T follicular helper cell (primary cell): ENCODE measurements at regions not wholly inside any gene's neighbourhood (a gene's known extent, or its start where the extent isn't known, plus 50 kb on each side); places are given as distances from the start of the nearest gene placed in this dataset.

ENCODE experiments used
- DNase-seq: peaks from one replicate; pipeline ENCODE4 v3.0.0-alpha.2; 2020; ENCODE audit warnings: low read depth

DNA sequence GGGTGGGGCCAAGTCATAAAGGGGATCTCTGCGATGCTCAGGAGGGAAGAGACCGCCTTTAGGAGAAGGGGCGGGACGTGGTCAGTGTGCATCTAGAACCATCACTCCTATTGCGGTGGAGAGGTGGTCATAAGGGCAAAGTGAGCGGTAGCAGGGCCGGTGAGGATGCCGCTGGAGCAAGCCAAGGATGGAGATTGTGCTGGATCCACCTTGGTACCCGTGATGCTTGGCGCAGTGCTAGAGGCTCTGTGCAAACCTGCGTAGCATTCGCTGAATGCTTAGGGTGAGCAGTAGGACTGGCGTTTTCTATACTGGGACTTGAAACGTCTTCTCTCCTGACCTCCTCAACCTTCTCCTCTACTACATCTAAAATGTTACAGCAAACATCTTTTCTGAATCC is 294.2 kb downstream of the FGF9 start:
- no peak for DNase-seq

GRCh38 chr13:21966014-21966413 is 295.1 kb downstream of the FGF9 start:
- DNase-seq: no peak

- DNase-seq: no peak
Measured at GRCh38 chr13:21967871-21968270, 297.0 kb downstream of the FGF9 start.

DNA sequence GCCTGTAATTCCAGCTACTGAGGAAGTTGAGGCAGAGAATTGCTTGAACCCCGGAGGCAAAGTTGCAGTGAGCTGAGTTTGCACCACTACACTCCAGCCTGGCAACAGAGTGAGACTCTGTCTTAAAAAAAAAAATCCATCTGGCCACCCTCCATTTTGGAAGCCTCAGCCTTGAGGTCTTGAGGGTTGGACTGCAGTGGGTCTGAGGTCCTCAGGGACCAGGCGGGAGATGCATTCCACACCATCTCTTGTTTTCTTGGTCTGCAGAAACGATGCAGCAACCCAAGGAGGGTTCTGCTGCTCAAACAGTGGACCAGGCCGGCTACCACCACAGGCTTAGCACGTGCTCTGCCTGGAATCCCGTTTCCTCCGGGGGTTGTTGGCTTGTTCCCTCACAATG is 299.3 kb downstream of the FGF9 start:
- DNase-seq: no peak

GRCh38 chr13:21970918-21971317 is 300.0 kb downstream of the FGF9 start:
- no peak for DNase-seq

- no peak for DNase-seq
Measured at GRCh38 chr13:21971662-21972621, 301.1 kb downstream of the FGF9 start.

DNA sequence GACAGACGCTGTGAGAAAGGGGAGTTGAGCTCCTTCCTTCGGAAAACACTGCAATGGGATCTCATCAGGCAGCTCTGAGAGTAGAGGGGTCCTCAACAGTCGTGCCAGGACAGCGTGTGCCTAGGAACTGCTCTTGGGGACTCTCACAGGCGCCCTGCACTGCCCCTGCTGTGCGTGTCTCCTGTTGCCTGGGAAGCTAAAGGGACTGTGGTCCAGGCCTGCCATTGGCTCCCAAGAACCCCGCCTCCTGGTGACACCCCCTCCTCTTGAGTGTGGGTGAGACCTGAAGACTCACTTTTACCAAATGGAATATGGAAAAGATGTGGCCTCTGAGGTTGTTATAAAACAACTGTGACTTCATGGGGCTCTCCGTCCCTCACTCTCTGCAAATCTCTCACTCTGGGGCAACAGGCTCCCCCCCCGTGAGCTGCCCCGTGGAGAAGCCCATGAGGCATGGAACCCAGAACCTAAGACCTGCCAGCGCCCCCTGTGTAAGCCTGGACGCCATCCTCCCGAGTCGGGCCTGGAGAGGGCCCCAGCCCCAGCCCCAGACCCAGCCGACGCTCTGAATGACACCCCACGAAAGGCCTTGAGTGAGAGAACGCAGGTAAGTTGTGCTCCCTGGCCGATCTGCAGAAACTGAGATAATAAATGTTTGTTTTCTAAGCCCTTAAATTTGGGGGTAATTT is 302.7 kb downstream of the FGF9 start:
- DNase-seq: no peak

DNA sequence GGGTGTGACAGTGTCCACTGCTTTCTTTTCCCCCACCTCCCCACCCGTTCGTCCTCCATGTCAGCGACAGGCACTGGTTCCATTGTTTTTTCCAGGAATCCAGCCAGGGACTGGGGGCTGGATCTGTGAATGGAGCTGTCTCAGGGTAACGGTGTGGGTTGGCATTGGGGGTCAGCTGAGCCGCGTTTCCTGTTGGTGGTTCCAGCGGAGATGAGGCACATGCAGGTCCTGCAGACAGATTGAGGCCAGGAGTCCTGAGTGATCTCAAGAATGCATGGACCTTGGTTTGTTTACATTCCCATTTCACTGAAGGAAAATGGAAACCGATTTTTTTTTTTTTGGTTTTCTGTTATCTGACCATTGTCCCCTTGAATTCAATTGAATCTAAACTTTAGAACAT is 303.9 kb downstream of the FGF9 start:
- no peak for DNase-seq

DNA sequence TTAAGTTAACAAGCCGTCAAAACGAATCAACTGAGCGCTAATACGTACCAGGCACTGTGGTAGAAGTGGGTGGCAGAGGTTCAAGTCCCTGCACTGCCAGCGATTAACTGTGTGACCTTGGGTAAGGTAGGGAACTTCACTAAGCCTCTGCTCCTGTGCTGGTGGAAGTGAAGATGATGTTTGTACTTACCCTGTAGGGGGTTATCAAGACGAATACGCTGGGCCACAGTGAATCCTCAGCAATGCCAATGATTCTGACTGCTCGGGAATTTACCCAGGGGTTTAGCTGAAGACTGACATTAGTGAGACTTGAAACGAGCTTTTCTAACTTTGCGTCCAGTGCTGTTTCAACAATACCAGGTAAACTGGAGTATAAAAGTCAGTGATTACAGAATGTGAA is 305.3 kb downstream of the FGF9 start:
- DNase-seq: no peak

DNA sequence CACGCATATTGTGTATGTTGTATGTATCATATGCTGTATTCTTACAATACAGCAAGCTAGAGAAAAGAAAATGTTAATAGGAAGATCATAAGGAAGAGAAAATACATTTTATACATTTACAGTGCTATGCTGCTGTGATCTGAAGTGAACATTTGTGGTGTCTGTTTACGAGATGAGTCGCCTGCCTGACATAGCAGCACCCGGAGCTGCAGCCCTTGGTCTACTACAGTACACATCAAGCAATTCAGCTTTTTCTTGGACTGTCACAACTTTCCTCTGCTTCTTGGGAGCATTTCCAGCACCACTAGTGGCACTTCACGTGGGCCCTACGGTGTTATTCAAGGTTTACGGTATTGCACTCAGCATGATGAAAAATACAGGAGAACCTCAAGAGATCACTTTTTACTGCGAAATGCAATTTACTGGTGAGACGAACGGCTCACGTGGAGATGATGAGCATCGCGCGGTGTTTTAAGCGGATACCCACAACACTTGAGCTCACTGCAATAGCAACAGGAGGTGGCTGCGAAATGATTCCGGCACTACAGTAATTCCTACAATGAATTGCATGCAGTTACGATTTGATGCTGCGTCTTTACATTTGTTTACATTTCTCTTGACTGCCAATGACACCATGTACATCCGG is 308.4 kb downstream of the FGF9 start:
- no peak for DNase-seq

DNA sequence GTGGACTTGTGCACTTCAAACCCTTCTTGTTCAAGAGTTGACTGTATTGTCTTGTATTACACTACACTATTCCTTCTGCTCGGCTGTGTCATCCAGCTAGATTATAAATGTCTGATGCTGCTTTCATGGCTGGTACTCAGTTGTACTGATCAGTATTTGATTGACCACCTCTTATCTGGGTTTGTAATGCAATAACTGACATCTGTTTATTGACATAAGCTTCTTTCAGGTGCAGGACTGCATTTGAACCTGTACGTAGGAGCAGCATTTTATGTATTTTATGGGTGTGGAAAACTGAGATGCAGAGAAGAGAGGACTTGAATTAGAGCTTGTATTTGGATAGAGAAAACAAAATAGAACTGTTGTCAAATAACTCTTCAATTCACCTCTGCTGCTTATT is 309.2 kb downstream of the FGF9 start:
- no peak for DNase-seq

- no peak for DNase-seq
Measured at GRCh38 chr13:21984156-21984555, 313.3 kb downstream of the FGF9 start.

DNA sequence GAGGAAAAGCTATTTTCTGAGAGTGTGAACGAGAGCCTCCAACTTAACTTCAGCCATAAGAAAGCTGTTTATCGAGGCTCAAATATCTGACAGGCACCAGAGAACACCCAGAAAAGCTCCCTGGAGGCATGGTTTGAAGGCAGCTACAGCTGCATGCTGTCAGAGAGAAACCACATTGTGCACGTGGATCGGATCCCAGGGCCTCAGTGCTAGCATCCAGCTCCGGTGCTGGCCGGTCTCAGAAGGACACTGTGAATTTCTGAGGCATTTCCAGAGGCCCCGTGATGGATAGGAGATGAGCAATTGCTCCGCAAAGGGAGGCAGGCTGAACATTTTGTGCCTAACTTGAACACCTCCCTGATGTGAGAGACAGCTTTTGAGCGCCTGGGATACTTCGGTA is 315.7 kb downstream of the FGF9 start:
- no peak for DNase-seq

DNA sequence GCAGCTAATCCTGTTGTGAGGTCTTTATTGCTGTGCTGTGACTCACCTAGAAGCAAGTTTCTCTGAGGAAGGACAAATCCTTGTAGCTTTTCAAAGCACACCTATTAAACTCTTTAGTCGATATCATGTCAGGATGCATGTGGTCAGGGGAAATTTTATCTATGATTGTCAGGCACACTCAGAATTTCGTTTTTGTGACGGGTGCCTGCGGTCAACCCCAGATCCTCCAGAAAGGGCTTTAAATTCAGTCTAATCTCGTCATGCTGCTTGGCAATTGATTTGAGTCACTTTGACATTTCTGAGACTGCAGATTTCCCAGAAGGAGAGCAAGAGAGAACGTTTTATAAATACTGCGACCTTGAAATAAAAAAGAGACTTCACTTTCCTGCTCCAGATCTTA is 316.9 kb downstream of the FGF9 start:
- no peak for DNase-seq

- DNase-seq: no peak
Measured at GRCh38 chr13:21988624-21989023, 317.8 kb downstream of the FGF9 start.

DNA sequence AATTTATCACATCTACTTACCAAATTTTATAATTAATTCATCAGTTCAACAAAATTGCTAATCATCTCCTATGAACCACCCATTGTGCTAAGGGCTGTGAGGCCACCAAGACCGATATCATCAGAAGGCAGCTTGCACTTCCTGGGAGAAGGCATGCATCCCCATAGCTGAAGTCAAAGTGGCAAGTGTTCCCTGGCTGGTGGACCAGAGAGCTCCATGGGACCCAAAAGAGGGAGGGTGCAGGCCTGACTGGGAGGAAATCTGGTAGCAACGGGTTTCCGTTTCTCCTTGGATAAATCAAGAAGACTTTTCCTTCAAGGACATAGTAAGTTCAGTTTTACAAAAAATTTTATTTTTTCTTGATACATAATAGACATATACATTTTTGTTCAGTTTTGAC is 325.2 kb downstream of the FGF9 start:
- no peak for DNase-seq

- DNase-seq: no peak
Measured at GRCh38 chr13:21997726-21998125, 326.9 kb downstream of the FGF9 start.

DNA sequence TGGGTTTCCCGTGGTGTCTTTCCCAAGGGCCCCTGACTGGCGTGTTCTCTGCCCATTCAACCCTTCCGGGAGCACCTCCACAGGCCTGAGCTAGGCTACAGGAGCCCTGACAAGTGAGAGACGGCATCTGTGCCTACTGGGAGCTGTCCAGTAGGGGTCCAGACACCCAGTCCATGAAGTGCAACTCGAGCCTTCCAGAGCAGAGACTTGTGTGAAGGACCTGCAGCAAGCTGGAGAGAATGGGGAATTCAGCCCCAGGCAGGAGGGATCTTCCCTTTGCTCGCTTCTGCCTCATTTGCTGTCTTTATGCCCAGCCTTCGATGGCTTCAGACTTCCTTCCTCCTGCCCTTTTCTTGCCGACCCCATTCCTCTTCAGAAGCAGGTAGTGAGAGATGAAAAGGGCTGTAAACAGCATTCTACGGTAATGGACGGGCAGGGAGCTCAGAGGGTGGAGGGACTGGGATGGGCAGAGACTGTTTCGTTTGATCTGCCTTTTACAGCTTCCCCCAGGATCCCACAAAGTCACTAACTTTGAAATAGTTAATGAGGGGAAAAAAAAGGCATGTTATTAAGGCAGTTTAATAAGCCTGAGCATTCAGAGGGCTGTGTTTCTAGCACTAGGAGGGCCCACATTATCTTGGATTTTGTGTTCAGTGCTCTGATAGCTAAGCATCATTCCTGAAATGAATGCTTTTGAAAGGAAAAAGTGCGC is 327.6 kb downstream of the FGF9 start:
- DNase-seq: no peak

DNA sequence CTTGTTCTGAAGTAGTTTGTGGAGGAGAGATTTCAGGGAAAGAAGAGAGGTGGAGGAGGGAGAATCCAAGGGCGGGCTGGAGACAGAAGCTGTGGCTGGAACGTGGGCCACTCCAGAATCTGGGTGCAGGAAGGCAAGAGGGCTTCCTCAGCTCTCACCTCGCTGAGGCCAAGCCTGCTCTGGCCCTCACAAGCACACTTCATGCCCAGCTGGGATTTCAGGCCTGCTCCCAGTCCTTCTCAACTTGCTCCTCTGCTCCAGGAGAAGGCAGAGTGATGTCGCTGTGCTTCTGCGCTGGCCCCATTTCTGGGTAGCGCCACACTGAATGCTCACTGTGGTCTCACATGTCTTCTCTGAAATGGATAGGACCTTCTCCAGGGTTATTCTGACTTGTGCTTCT is 328.8 kb downstream of the FGF9 start:
- no peak for DNase-seq

GRCh38 chr13:22000191-22000590 is 329.3 kb downstream of the FGF9 start:
- no peak for DNase-seq

DNA sequence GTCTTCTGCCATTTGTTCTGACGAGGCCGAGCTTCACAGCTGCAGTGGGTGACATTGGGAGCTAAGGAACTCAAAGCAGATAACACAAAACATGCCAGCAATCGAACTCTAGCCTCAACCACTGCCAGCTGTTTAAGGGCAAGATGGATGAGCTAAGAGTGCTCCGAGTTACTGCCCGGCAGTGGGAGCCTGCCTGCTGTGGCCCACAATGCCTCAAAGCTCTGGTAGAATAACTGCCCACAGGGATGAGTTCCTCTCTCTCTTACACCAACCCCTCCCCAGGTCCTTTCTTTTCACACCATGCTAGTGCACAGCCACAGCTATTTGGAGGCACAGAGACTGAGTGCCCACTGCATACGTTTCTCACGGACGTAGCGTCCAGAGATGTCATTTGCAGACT is 330.5 kb downstream of the FGF9 start:
- DNase-seq: no peak

GRCh38 chr13:22002893-22003292 is 332.0 kb downstream of the FGF9 start:
- no peak for DNase-seq
